Fibroblast of pulmonary artery (primary cell): ENCODE measurements at regions not wholly inside any gene's neighbourhood (a gene's known extent, or its start where the extent isn't known, plus 50 kb on each side); places are given as distances from the start of the nearest gene placed in this dataset.

Source experiments
- DNase-seq: peaks from one replicate; pipeline ENCODE4 v3.0.0-alpha.2; 2010; ENCODE audit warnings: low read depth
- H3K4me3 ChIP-seq: replicated peaks from 2 replicates; pipeline ENCODE4 v1.5.1; 2011; ENCODE audit warnings: low read depth, mild to moderate bottlenecking, control low read depth, low read length, moderate library complexity
- TF ChIP-seq, protein P1 (sequence below): IDR thresholded peaks from 2 replicates; pipeline ENCODE4 v1.5.1; 2011; ENCODE audit warnings: mild to moderate bottlenecking, control low read depth, low read length, inconsistent platforms; ENCODE audit errors: missing control alignments

DNA sequence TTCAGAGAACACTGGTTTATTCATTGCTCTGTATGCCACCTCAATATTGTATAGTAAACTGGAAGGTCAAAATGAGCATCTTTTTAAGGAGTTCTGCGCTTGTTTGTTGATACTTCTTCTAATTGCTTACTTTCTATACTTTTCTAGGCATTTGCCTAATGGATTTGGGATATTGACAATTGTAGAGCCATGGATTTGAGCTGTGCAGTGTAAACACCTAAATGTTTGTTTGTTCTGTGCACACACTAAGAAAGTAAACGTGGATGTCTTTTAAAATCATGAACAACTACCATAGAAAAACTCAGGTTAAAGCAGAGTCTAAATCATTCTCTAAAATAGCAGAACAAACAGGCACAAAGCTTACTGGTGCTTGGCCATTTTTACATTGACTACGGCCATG, 436.6 kb upstream of the GBE1 start:
- TF ChIP-seq, protein P1, sequence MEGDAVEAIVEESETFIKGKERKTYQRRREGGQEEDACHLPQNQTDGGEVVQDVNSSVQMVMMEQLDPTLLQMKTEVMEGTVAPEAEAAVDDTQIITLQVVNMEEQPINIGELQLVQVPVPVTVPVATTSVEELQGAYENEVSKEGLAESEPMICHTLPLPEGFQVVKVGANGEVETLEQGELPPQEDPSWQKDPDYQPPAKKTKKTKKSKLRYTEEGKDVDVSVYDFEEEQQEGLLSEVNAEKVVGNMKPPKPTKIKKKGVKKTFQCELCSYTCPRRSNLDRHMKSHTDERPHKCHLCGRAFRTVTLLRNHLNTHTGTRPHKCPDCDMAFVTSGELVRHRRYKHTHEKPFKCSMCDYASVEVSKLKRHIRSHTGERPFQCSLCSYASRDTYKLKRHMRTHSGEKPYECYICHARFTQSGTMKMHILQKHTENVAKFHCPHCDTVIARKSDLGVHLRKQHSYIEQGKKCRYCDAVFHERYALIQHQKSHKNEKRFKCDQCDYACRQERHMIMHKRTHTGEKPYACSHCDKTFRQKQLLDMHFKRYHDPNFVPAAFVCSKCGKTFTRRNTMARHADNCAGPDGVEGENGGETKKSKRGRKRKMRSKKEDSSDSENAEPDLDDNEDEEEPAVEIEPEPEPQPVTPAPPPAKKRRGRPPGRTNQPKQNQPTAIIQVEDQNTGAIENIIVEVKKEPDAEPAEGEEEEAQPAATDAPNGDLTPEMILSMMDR: no peak
- no peak overlapping the region for H3K4me3 ChIP-seq

DNA sequence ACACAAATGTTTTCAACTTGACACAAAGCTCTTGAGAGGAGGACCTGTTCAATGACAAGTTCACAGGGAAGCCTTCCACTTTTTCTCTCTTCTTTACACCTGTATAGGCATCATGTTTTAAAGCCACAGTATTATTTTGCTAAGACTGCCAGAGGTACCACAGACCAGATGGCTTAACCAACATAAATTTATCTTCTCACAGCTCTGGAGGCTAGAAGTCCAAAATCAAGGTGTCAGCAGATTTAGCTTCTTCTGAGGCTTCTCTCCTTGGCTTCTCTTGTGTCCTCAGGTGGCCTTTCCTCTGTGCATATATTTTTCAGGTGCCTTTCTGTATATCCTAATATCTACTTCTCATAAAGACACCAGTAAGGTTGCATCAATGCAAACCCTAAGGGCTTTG, 435.2 kb upstream of the GBE1 start:
- TF ChIP-seq, protein P1: no peak
- DNase-seq: no peak
- H3K4me3 ChIP-seq: no peak overlapping the region

More for the DNA sequence above, 436.6 kb upstream of the GBE1 start:
- no peak for DNase-seq

DNA sequence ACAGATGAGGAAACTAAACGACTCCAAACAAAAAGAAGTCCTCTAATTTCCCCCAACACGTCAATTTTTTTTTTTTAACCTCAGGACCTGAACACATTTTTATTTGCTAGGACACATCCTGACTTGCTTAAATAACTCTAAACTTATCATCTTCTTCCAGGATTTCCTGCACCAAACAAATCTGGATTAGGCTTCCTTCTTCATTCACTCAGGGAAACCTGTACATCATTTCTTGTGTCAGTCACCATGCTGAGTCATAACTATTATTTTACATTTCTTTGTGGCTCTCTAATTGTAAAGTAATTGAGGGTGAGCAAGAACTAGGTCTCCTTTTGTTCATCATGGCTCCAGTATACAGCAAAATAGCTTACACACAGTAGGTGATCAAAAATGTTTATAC, 433.4 kb upstream of the GBE1 start:
- DNase-seq: no peak
- no peak overlapping the region for H3K4me3 ChIP-seq
- TF ChIP-seq, protein P1: no peak

DNA sequence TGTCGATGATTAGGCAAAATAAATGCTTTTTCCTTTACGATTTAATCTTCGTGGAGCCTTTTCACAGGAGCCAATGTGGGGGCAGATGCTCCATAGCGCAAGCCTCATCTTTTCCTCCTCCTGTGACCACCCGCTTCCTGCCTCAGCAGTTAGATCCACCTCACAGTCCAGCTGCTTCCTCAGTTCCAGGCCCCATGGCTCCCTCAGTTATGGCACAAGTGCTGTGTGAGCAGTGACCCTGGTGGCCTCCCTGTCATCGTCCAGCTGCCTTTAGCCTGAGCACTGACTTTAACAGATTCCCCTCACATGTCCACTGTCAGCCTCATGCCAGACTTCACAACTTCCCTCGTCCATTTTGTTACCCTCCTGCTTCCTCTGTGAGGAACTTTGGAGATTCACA, 424.6 kb upstream of the GBE1 start:
- H3K4me3 ChIP-seq: no peak overlapping the region
- TF ChIP-seq, protein P1: no peak
- no peak for DNase-seq

DNA sequence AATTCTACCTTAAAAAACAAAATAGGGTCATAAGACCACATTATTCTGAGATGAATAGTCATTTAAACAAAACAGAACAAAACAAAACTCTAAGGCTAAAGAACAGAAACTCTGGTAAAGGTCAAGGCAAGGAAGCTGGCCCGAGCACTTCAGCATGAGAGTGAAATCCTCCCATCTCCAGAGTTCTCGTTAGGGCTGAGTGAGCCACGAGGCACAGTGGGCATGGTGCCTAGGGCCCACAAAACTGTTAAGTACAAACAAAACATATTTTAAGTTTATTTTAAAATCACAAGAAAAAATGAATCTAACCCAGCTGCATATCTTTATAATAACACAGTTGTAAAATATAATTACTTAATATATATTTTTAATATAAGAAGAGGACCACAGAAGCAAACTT, 417.8 kb upstream of the GBE1 start:
- no peak for DNase-seq
- TF ChIP-seq, protein P1: no peak
- H3K4me3 ChIP-seq: no peak overlapping the region

DNA sequence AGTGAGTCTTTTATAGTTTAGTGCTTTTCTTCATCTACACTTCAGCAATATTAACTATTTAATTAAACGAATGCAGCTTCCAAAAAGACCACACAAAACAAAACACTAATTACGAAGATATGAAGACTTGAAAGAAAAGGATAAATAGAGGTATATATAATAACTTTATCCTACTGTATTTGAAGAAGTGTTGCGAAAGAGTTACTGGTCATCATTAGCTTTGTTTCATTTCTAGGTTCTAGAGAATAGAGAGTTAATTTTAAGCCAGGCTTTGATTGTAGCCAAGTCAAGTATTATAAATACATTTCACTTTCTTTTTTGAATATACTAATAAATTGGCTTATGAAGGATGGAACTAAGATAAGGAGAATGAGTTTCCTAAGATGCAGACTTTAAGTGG, 416.8 kb upstream of the GBE1 start:
- TF ChIP-seq, protein P1: no peak
- no peak for DNase-seq
- no peak overlapping the region for H3K4me3 ChIP-seq

DNA sequence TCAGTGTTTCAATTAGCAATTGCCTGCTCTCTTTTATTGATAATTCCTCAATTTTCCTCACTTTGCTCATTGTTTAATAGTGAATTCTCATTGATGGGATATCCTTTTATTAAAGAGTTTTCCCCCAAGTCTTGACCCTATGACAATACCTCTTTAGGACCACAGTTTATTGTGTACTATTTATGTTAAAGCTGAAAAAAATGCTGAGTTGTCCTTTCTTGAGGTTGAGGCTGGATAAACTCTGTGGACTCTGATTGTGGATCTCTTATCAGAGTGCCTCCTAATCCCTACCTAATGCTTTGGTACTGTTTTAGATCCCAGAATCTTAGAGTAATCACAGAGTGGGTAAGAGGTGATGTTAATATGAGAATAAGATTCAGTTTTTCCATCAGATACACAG, 416.3 kb upstream of the GBE1 start:
- no peak for DNase-seq
- TF ChIP-seq, protein P1: no peak
- no peak overlapping the region for H3K4me3 ChIP-seq
